ENCODE measurements at regions not wholly inside any gene's neighbourhood (a gene's known extent, or its start where the extent isn't known, plus 50 kb on each side); places are given as distances from the start of the nearest gene placed in this dataset.
"Not testable (repeated sequence)": the region's sequence is repeated elsewhere in the genome, so short reads cannot be mapped to it uniquely, and the experiment has no call there.

DNA sequence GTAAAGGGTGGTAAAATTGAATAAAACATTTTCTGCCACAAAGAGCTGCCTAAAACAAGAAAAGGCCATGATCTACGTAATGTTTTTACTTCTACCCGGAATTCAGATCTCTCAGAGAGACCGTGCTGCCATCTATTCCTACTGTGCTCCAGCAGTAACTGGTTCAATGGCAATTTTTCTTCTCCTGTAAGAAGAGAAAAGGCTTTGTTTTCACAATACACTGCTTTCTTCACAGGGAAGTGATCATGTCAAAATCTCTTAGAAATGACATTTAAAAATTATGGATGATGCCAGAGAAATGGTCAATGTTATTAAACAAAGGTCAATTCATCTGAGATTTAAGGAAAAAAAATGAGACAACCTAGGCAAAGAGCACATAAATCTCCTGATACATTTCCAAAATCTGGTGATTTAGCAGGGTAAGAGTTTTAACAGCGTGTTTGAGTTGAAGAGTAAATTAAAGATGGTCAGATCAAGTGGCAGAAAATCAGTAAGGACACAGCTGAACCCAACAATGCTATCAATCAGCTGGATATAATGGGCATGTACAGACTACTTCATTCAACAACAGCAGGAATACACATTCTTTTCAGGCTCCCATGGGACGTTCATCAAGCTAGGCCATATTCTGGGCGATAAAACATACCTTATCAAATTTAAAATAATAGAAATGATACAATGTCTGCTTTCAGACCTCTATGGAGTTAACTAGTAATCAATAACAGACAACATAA lies 523.1 kb downstream of the CHSY3 start:
- DNase-seq = no peak

DNA sequence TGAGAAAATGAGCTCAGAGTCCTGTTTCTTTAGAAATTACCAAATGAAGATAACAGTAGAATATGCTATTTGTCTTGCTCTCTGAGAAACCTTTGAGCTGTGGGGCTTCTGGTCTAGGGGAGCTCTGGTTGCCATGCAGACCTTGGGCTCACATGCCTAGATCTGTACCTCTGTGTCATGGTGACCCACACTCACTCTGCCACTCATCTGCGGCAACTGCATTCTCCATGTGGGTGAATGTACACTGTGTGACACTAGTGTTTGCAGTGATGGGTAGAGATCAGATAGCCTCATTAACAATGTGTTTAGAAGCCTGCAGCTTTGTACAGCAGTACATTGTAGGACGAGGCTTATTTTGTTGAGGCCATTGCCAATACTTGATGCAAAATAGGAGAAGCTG lies 521.2 kb downstream of the CHSY3 start:
- no peak for DNase-seq

- DNase-seq = no peak
These were observed 520.1 kb downstream of the CHSY3 start for GRCh38 chr5:130424341-130424740.

DNA sequence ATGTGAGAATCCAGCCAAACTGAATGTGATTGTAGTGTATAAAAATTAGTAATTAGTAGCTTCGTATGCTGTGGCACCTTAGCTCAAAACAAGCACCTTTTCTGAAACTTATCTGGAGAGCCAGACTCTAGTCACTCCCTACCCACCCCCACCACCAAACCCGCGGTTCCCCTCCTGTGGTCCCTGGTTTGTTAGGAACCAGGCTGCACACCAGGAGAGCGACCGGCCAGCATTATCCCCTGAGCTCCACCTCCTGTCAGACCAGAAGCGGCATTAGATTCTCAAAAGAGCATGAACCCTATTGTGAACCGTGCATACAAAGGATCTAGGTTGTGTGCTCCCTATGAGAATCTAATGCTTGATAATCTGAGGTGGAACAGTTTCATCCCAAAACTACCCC lies 498.6 kb downstream of the CHSY3 start:
- DNase-seq = no peak

DNA sequence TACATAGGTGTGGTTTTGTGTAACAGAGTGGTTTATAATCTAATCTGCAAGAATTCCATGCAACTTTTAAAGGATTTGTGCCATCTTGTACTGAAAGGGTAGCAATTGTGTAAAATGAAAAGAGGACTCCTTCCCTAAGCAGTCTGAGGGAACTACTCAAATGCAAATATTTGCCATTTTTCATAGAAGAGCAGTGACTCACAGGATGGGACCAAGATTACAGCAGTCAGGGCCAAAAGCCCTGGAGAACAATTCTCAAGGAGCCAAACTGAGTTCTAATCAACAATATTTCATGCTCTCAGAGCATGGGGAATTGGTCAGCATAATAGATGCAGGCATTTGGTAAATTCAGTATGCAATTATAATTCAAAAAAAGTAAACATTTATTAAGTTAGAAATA lies 495.8 kb downstream of the CHSY3 start:
- DNase-seq = no peak

- DNase-seq = no peak
These were observed 494.6 kb downstream of the CHSY3 start for GRCh38 chr5:130398825-130399224.

- not testable (repeated sequence) for DNase-seq
These were observed 493.5 kb downstream of the CHSY3 start for GRCh38 chr5:130397727-130398126.

GRCh38 chr5:130397132-130397531 lies 492.9 kb downstream of the CHSY3 start:
- DNase-seq = no peak

DNA sequence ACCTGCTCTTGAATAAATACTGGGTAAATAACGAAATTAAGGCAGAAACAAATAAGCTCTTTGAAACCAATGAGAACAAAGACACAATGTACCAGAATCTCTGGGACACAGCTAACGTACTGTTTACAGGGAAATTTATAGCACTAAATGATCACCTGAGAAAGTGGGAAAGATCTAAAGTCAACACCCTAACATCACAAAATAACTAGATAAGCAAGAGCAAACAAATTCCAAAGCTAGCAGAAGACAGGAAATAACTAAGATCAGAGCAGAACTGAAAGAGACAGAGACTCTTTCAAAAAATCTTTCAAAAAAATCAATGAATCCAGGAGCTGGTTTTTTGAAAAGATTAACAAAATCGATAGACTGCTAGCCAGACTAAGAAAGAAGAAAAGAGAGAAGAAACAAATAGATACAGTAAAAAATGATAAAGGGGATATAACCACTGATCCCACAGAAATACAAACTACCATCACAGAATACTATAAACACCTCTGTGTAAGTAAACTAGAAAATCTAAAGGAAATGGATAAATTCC lies 487.5 kb downstream of the CHSY3 start:
- DNase-seq = not testable (repeated sequence)

DNA sequence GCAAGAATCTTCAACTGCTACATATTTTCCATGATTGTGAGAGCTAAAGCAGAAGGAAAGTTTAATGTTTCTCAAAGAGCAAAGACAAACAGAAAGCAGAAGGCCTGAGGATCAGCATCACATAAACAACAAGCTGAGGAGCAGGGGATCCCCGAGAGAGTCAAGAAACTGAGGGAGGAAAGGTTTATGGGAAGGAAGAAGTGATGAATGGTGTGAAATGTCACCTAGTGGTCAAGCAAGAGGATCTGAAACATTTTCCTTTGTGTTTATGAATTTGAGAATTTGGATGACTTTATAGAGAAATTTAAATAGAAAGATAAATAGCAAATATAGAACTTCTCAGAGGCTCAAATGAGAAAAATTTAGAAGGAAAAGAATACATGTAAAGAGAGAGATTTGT lies 481.9 kb downstream of the CHSY3 start:
- DNase-seq = no peak

GRCh38 chr5:130385656-130386055 lies 481.4 kb downstream of the CHSY3 start:
- DNase-seq = no peak

- DNase-seq = no peak
These were observed 461.7 kb downstream of the CHSY3 start for GRCh38 chr5:130365956-130366355.

DNA sequence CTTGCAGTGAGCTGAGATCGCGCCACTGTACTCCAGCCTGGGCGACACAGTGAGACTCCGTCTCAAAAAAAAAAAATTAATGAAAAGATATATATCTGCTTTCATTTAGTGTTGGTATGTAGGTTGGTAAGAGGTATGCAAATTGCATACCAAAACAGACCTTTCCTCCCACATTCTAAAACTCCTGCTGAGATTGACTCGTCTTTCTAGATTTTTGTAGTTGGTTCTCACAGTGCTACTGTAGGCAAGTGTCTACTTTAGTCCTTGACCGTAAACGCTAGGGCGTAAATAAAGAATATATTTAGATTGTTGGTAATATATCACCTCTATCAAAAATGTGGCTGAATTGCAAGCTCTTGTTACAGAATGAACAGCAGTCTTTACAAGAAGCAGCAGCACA lies 445.9 kb downstream of the CHSY3 start:
- no peak for DNase-seq

- DNase-seq = no peak
These were observed 433.1 kb downstream of the CHSY3 start for GRCh38 chr5:130337179-130337888.

DNA sequence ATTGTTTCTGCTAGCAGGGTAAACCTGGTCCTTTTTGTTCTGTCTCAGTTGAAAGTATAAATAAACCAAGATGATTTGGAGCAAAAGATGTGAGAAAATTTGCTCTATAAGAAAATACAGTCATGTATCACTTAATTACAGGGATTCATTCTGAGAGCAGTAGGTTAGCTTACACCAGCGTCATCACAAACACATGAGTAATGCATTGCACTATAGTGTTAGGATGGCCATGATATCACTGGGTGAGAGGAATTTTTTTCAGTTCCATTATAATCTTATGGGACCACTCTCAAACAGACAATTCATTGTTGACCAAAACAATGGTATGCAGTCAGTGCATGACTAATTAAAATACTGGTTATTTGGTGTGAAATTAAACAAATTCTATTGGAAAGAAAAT lies 430.9 kb downstream of the CHSY3 start:
- no peak for DNase-seq

GRCh38 chr5:130333089-130333488 lies 428.8 kb downstream of the CHSY3 start:
- DNase-seq = no peak

DNA sequence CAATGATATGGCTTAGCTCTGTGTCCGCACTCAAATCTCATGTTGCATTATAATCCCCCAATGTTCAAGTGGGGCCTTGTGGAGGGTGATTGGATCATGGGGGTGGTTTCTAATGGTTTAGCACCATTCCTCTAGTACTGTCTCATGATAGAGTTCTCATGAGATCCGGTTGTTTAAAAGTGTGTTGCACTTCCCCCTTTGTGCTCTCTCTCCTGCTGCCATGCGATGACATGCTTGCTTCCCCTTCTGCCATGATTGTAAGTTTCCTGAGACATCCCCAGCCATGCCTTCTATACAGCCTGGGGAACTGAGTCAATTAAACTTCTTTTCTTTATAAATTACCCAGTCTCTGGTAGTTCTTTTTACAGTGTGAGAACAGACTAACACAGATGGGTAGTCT lies 427.1 kb downstream of the CHSY3 start:
- no peak for DNase-seq

GRCh38 chr5:130324953-130325671 lies 420.8 kb downstream of the CHSY3 start:
- no peak for DNase-seq

DNA sequence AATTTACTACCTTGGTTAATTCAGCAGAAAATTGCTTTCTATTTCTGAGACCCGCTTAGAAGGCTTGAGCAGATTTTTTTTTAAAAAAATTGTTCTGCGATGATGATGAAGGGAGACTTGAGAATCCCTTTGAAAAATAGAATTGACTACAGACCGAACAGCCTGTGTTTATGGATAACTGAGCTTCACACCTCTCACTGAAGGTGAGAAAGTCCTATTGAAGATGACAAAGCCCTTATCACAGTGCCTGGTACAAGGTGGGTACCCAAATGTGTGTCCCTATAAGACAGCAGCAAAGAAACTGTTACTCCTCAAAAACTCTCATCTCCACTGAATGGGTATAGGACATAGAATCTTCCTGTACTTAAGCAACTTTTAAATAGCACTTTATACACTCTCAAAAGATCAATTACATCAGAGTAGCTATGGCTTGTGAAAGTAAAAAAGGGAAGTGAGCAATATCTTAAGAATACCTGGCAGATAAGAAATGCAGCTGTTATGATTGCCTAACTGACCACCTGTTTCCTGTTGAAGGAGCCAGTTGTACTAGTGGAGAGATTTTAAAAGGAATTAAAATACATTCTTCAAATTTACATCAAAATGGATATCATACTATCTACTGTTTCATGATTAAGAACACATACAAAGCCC lies 419.7 kb downstream of the CHSY3 start:
- no peak for DNase-seq

DNA sequence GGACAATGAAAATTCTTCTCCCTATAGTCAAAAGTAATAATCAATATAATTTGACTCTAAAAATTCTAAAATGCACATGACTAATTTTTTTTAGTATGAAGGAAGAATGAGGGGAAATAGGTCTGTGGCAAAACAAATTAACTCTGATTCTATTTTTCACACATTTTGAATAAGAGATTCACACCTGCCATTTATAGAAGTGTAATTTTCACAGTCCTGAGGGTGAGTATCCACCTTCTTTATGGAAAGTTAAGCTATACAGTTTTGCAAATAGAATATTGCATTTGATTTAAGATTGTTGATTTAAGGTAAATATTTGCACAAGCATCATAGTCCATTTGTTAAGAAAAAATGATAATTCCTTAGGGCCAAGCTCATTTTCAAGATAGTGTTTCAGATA lies 417.7 kb downstream of the CHSY3 start:
- no peak for DNase-seq

DNA sequence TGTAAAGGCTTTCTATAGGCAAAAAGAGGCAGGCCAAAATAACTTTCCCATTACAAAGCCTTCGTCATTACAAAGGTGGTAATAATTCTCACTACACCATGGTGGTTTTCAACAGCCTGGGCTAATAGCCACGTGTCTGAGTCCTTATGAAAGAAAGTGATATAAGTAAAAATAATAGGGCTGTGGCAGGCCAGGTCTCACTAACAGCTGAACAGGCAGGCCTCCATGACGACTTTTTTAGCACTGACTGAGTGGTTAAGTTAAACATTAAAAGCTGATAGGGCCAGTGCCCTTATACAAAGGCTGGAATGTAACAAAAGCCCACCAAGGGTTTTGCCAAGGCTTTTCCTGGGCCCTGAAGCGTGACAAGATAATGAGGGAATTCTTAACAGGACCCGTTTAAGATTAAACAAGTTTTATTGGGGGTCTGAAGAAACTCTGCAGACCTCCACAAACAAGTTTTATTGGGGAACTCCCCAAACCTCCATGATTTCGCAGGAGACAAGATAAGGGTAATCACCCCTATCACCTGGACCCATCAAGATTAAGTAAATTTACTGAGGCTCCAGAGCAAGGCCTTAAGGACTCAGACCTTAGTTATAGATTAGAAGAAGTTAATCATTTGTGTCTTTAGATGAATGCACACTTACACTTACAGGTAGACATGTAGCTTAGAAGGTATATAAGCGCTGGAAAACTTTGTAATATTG lies 412.9 kb downstream of the CHSY3 start:
- DNase-seq = no peak

DNA sequence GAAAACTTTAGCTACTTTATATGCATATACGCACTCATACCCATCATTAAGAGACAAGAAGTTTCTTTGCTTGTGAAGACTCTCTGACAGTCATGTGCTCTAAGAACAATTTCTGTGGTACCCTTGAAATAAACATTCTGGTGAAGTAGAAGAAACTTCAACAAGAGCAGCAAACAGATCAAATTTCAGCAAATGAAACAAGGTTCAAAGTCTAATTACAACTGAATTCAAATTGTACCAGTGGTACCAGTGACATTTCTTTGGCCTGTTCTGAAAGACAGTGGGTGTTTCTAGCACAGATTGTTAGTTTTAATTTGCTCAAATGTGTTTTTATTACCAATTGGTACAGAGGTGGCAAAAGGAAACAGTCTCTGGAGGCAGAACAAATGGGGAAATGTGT lies 391.0 kb downstream of the CHSY3 start:
- DNase-seq = no peak

DNA sequence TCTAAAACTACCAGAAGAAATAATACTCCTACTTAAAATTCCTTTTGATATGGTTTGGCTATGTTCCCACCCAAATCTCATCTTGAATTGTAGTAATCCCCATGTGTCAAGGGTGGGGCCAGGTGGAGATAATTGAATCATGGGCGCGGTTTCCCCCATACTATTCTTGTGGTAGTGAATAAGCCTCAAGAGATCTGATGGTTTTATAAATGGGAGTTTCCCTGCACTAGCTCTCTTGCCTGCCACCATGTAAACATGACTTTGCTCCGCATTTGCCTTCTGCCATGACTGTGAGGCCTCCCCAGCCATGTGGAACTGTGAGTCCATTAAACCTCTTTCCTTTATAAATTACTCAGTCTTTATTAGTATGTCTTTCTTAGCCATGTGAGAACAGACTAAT lies 390.5 kb downstream of the CHSY3 start:
- DNase-seq = not testable (repeated sequence)

All from NCI-H526 treated with DMSO at 0.1 percent for 48 hours (cell line).